CD14-positive monocyte (primary cell): ENCODE measurements at regions not wholly inside any gene's neighbourhood (a gene's known extent, or its start where the extent isn't known, plus 50 kb on each side); places are given as distances from the start of the nearest gene placed in this dataset.
"Not testable (repeated sequence)": the region's sequence is repeated elsewhere in the genome, so short reads cannot be mapped to it uniquely, and the experiment has no call there.

Experiments used
- DNase-seq, 3 donors: peaks; one replicate each; pipeline ENCODE4 v3.0.0-alpha.2; 2011 to 2022
- H2AFZ ChIP-seq: 2 replicates; pipeline ENCODE4 v1.6.0; 2012; ENCODE audit warnings: mild to moderate bottlenecking, low read depth, low read length, inconsistent platforms; ENCODE audit not compliant: insufficient read depth, poor library complexity, severe bottlenecking
- H3K27ac ChIP-seq, 2 donors: 1 replicate in 1 of 2; 2 replicates in 1 of 2; pipeline ENCODE4 v1.5.1; 2012 to 2013; ENCODE audit warnings: low read length in 2 of 2, control low read depth in 1 of 2, inconsistent platforms in 1 of 2, low read depth in 1 of 2, mild to moderate bottlenecking in 1 of 2
- H3K27me3 ChIP-seq, 2 donors: one replicate each; pipeline versions ENCODE4 v1.6.0 to v1.6.1; 2011 to 2013; ENCODE audit warnings: low read length in 2 of 2; ENCODE audit not compliant: control insufficient read depth in 2 of 2, insufficient read depth in 2 of 2
- H3K36me3 ChIP-seq, 2 donors: replicated peaks in 1 of 2; 1 replicate in 1 of 2; 2 replicates in 1 of 2; pipeline versions ENCODE4 v1.5.1 to v1.6.1; 2012 to 2013; ENCODE audit warnings: low read length in 2 of 2, control low read depth in 1 of 2, inconsistent platforms in 1 of 2, mild to moderate bottlenecking in 1 of 2; ENCODE audit not compliant: insufficient read depth in 2 of 2, control insufficient read depth in 1 of 2
- H3K4me1 ChIP-seq, 2 donors: 1 replicate in 1 of 2; 2 replicates in 1 of 2; pipeline versions ENCODE4 v1.5.1 to v1.6.1; 2012 to 2013; ENCODE audit warnings: low read length in 2 of 2, control low read depth in 1 of 2, inconsistent platforms in 1 of 2, mild to moderate bottlenecking in 1 of 2, moderate library complexity in 1 of 2; ENCODE audit not compliant: insufficient read depth in 2 of 2, control insufficient read depth in 1 of 2
- H3K4me2 ChIP-seq: replicated peaks from 2 replicates; pipeline ENCODE3; 2012; ENCODE audit warnings: low read length, moderate library complexity, mild to moderate bottlenecking; ENCODE audit not compliant: poor library complexity, severe bottlenecking; ENCODE audit errors: extremely low read depth
- H3K4me3 ChIP-seq, 3 experiments: fragments of 200-600 bp in 1 of 3; sonication (generic) in 1 of 3; replicated peaks in 1 of 3; 1 replicate in 2 of 3; 2 replicates in 1 of 3; pipeline ENCODE4 v1.5.1; 2011 to 2013; ENCODE audit warnings: low read length in 3 of 3, mild to moderate bottlenecking in 3 of 3, control low read depth in 2 of 3, low read depth in 2 of 3, inconsistent platforms in 1 of 3, moderate library complexity in 1 of 3
- H3K79me2 ChIP-seq: 2 replicates; pipeline ENCODE4 v1.6.0; 2012; ENCODE audit warnings: mild to moderate bottlenecking, control low read depth, inconsistent platforms, low read length, moderate library complexity; ENCODE audit not compliant: insufficient read depth
- H3K9ac ChIP-seq: 2 replicates; pipeline ENCODE4 v1.6.0; 2017; ENCODE audit warnings: low read length, mild to moderate bottlenecking; ENCODE audit not compliant: insufficient read depth, poor library complexity, severe bottlenecking
- H3K9me3 ChIP-seq, 2 donors: replicated peaks in 1 of 2; 1 replicate in 1 of 2; 2 replicates in 1 of 2; pipeline versions ENCODE4 v1.5.1 to v1.6.1; 2012 to 2013; ENCODE audit warnings: low read length in 2 of 2, control low read depth in 1 of 2; ENCODE audit not compliant: control insufficient read depth in 1 of 2, insufficient read depth in 1 of 2
- H4K20me1 ChIP-seq: 2 replicates; pipeline ENCODE4 v1.6.0; 2012; ENCODE audit warnings: mild to moderate bottlenecking, low read length, control low read depth, moderate library complexity; ENCODE audit not compliant: insufficient read depth
- H3K27ac Mint-ChIP-seq, 7 donors: one replicate each; pipeline ENCODE4 v1.8.0; 2020; ENCODE audit warnings: mild to moderate bottlenecking in 7 of 7, mixed read lengths in 7 of 7, moderate library complexity in 6 of 7, inconsistent platforms in 2 of 7
- H3K27me3 Mint-ChIP-seq, 3 donors: one replicate each; pipeline ENCODE4 v1.8.0; 2021 to 2022; ENCODE audit warnings: low read depth in 3 of 3, mild to moderate bottlenecking in 3 of 3, mixed read lengths in 3 of 3, moderate library complexity in 3 of 3, inconsistent platforms in 1 of 3
- H3K36me3 Mint-ChIP-seq, 2 donors: one replicate each; pipeline ENCODE4 v1.8.0; 2020; ENCODE audit warnings: mixed read lengths in 2 of 2, inconsistent platforms in 1 of 2, mild to moderate bottlenecking in 1 of 2
- H3K4me1 Mint-ChIP-seq: one replicate; pipeline ENCODE4 v1.8.0; 2020; ENCODE audit warnings: mild to moderate bottlenecking, mixed read lengths
- H3K4me3 Mint-ChIP-seq, 2 donors: one replicate each; pipeline ENCODE4 v1.8.0; 2020; ENCODE audit warnings: mild to moderate bottlenecking in 2 of 2, mixed read lengths in 2 of 2, moderate library complexity in 1 of 2
- H3K9me3 Mint-ChIP-seq, 7 donors: one replicate each; pipeline ENCODE4 v1.8.0; 2020 to 2022; ENCODE audit warnings: mixed read lengths in 7 of 7, mild to moderate bottlenecking in 6 of 7, moderate library complexity in 6 of 7, inconsistent platforms in 2 of 7
- WGBS: methylation state at CpG from one replicate; pipeline ENCODE4 v1.1.5; 2013; ENCODE audit warnings: missing lambda C conversion rate; ENCODE audit not compliant: insufficient coverage; 5-methylcytosine and 5-hydroxymethylcytosine counted together
- intact Hi-C, 2 donors: fragments of 100-400 bp; cut with micrococcal nuclease; formaldehyde crosslinking; loops; one replicate each; pipeline versions ENCODE4 v1.15.0 to v1.15.1; 2023

GRCh38 chr4:189627041-189627440 lies 313.6 kb upstream of the FRG1 start:
- H3K4me1 ChIP-seq, H3K9me3 Mint-ChIP-seq, intact Hi-C loops, H3K4me3 Mint-ChIP-seq, H4K20me1 ChIP-seq, H3K4me1 Mint-ChIP-seq, H3K36me3 Mint-ChIP-seq, H3K9ac ChIP-seq, H3K4me2 ChIP-seq, H3K27ac ChIP-seq, H3K27ac Mint-ChIP-seq, H3K36me3 ChIP-seq, H3K4me3 ChIP-seq, H3K9me3 ChIP-seq, H3K27me3 ChIP-seq, H2AFZ ChIP-seq, H3K79me2 ChIP-seq, H3K27me3 Mint-ChIP-seq, DNase-seq: not testable (repeated sequence)
- no CpG with 5 or more reads among the region's 1 CpG for WGBS

GRCh38 chr4:189629733-189630132 lies 310.9 kb upstream of the FRG1 start:
- H3K4me1 ChIP-seq: peaks cover 8 to 12% of the 10 kb centered on the region in 2 donors
- H3K4me3 ChIP-seq, H3K9me3 Mint-ChIP-seq, H3K4me3 Mint-ChIP-seq, H4K20me1 ChIP-seq, DNase-seq, H3K27me3 Mint-ChIP-seq, H3K36me3 ChIP-seq, H3K4me2 ChIP-seq, intact Hi-C loops, H3K27ac ChIP-seq, H3K9ac ChIP-seq, H3K9me3 ChIP-seq, H2AFZ ChIP-seq, H3K79me2 ChIP-seq, H3K27me3 ChIP-seq, H3K36me3 Mint-ChIP-seq: not testable (repeated sequence)
- Mint-ChIP-seq H3K27ac (peak overlapping the region in 1 of 7 donors; percentile 69), H3K4me1 (peaks cover 11% of the 10 kb centered on the region)
- no CpG with 5 or more reads among the region's 3 CpGs for WGBS

- peaks cover 8 to 12% of the 10 kb centered on the region in 2 donors for H3K4me1 ChIP-seq
- H3K9ac ChIP-seq, H3K4me2 ChIP-seq, H3K4me3 ChIP-seq, intact Hi-C loops, H3K79me2 ChIP-seq, H2AFZ ChIP-seq, H4K20me1 ChIP-seq, H3K9me3 Mint-ChIP-seq, H3K27me3 ChIP-seq, H3K36me3 Mint-ChIP-seq, H3K36me3 ChIP-seq, H3K9me3 ChIP-seq, H3K27me3 Mint-ChIP-seq: not testable (repeated sequence)
- peak; percentile 79 to 91 (median 90) for DNase-seq
- H3K27ac ChIP-seq: peak overlapping the region in 1 of 2 donors; percentile 59
- H3K4me1 Mint-ChIP-seq: peaks cover 11% of the 10 kb centered on the region
- 0% methylated on average over 1 of the region's 6 CpGs for WGBS
- H3K27ac Mint-ChIP-seq: peak overlapping the region; percentile 69 to 89 (median 85)
- peak overlapping the region in 1 of 2 donors; percentile 35 for H3K4me3 Mint-ChIP-seq
Measured at GRCh38 chr4:189630913-189631567, 309.6 kb upstream of the FRG1 start.

- H3K9ac ChIP-seq, H3K4me2 ChIP-seq, H3K36me3 ChIP-seq, intact Hi-C loops, H2AFZ ChIP-seq, H3K4me3 Mint-ChIP-seq, H4K20me1 ChIP-seq, H3K36me3 Mint-ChIP-seq, H3K27me3 ChIP-seq, H3K4me3 ChIP-seq, H3K79me2 ChIP-seq, H3K9me3 ChIP-seq, H3K27me3 Mint-ChIP-seq: not testable (repeated sequence)
- Histone ChIP-seq H3K4me1 (peaks cover 8 to 12% of the 10 kb centered on the region in 2 donors), H3K27ac (peak overlapping the region; percentile 71 to 75)
- H3K27ac Mint-ChIP-seq: peak overlapping the region; percentile 80 to 95 (median 90)
- peaks cover 11% of the 10 kb centered on the region for H3K4me1 Mint-ChIP-seq
- 0% methylated on average over 1 of the region's 9 CpGs for WGBS
- peak; percentile 88 to 96 (median 94) for DNase-seq
- H3K9me3 Mint-ChIP-seq: peaks cover 2 to 10% (median 7%) of the 10 kb centered on the region in 7 donors
Measured at GRCh38 chr4:189631568-189631916, 309.1 kb upstream of the FRG1 start.
